GM19238 (cell line): ENCODE measurements at regions not wholly inside any gene's neighbourhood (a gene's known extent, or its start where the extent isn't known, plus 50 kb on each side); places are given as distances from the start of the nearest gene placed in this dataset.
"Not testable (repeated sequence)": the region's sequence is repeated elsewhere in the genome, so short reads cannot be mapped to it uniquely, and the experiment has no call there.

Source experiments
- DNase-seq: peaks from one replicate; pipeline ENCODE4 v3.0.0; 2011; ENCODE audit warnings: low spot score; ENCODE audit not compliant: insufficient read length

DNA sequence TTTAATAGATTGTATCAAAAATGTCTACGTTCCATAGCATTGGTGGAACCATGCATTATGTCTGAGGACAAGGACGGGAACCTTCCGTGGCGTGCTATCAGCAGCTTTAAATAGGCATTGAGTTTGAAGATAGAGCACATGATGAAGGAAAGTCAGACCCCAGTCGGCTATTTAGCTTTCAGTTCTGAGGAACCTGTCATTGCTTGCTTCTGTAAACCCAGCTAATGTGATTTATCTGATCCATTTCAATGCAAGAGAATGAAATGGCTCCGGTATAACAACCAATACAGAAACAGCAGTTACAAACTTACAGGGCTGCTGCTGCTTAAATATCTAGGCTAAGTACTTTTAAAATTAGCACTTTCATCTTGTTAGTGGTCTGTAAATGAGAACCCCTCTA lies 503.3 kb downstream of the RNF144A start:
- no peak for DNase-seq

- DNase-seq: no peak
Measured at GRCh38 chr2:7424481-7424880, 507.3 kb downstream of the RNF144A start.

- DNase-seq: peak; percentile 21
Measured at GRCh38 chr2:7427293-7428060, 510.3 kb downstream of the RNF144A start.

- no peak for DNase-seq
Measured at GRCh38 chr2:7428454-7429204, 511.4 kb downstream of the RNF144A start.

GRCh38 chr2:7429733-7430132 lies 512.5 kb downstream of the RNF144A start:
- no peak for DNase-seq

- DNase-seq: no peak
Measured at GRCh38 chr2:7430421-7430868, 513.2 kb downstream of the RNF144A start.

DNA sequence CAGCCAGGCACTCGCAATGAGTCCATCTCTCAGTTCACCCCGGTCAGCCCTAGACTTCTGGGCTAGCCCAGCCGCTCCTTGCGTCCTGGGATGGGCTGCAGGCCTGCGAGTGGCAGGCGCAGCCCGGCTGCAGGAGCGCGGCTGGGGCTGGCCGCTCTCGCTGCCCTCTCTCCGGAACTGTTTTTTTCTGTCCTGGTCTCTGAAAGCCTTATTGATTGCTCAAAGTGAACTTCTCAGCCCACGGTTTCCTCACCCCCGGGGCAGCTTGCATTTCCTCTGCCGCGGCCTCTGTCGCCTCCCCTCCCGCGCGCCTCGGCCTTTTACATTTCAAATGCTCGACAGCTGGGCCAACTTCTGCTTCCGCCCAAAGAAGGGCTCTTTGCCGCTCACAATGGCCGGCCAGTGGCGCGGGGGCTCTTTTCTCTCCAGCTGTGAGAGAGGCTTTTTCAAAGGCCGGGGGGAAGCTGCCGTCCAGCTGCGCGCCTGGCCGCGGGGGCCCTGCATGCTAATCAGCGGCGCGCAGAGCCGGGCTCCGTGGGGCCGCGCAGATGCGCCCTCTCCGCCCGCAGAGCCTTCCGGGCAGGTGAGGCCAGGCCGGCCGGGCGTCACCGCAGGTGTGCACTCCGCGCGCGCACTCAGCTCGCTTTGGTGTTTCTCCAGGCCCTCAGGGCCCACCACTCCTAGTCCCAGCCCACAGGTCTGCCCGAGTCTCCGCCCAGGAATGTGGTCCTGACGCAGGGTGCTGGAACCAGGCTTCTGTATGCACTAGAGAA lies 513.8 kb downstream of the RNF144A start:
- DNase-seq: no peak

- DNase-seq: no peak
Measured at GRCh38 chr2:7432436-7432835, 515.2 kb downstream of the RNF144A start.

- no peak for DNase-seq
Measured at GRCh38 chr2:7436096-7436906, 519.1 kb downstream of the RNF144A start.

DNA sequence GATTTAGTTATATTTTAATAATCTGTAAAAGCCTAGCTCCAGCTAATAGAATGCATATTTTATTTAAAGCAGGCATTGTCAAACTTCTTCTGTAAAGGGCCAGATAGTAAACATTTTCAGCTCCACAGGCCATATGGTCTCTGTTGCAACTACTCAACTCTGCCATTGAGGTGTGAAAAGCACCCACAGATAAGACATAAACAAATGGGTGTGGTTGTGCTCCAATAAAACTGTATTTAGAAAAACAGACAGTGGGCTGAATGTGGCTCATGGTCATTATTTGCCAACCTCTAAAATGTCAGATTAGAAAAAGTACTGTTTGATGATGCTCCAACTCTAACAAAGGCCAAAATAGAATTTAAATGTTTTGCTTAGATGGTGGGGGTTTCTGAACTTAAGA lies 519.9 kb downstream of the RNF144A start:
- DNase-seq: no peak

GRCh38 chr2:7437716-7438632 lies 520.8 kb downstream of the RNF144A start:
- DNase-seq: no peak

DNA sequence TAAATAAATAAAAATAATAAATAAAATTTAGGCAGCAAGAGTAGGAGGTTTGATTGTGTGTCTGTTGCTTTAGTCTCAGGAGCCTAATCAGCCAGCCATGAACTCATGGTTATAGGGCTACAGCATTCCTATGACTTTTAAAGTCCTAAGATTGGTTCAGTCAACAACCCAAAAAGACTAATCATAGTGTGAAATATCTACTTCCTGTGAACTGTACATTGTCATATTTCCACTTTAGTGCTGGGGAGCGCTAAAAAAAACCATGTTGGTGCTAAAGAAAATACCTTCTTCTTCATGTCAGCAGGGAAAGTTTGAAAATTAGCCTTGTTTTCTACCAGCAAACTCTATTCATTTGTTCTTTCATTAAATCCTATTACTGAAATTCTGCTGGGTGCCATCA lies 521.6 kb downstream of the RNF144A start:
- no peak for DNase-seq

DNA sequence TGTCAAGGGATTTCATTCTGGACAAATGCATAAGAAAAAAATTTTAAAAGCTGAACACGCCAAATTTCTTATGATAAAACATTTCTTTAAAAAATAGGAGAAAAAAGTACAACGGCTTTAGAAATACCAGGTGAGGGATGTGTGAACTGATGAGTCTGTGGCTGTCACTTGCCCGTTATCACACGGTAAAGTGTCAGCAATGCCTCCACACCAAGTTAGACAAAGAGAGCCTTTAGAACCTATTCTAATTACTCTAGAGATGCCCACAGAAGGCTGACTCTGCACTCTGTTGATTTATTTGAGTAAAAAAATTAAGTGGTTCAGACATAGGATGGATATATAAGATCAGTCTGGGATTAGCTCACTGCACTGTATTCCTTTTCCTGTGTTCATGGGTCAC lies 523.8 kb downstream of the RNF144A start:
- no peak for DNase-seq

DNA sequence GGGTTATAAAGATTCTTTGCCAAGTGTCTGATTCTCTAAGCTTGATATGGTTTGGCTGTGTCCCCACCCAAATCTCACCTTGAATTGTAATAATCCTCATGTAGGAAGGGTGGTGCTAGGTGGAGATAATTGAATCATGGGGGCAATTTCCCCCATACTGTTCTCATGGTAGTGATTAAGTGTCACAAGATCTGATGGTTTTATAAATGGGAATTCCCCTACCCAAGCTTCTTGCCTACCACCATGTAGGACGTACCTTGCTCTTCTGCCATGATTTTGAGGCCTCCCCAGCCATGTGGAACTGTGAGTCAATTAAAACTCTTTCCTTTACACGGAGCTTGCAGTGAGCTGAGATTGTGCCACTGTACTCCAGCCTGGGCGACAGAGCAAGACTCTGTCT lies 524.6 kb downstream of the RNF144A start:
- DNase-seq: not testable (repeated sequence)

- DNase-seq: no peak
Measured at GRCh38 chr2:7444626-7445025, 527.4 kb downstream of the RNF144A start.

DNA sequence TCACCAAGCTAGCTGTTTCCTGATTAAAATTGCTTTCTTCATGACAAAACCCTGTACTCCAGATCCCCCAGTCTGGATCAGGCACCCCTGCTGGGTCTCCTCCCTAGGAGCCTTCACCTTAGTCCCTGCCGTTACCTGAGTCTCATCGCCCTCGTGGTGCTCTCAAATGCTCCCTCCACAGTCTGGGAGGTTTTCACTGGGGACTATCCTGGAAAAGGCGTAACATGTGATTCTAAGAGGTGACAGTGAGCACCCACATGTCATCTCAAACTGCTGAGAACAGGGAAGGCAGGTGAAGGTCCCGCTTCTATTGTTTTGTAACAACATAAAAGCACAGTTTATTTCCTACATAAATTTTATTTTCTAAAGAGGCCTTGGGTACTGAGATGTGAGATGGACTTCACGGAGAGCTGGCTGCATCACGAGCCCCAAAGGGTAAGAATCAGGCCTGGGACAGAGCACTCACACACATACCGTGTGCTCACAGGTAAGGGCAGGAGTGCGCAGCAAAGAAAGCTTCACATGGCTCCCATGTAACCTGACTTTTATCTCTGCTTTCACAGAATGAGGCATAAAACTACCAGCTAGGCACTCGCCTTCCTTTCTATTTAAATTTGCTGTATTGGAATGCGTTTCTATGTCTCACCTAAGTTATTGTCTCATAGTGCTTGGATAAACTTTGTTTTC lies 531.5 kb downstream of the RNF144A start:
- no peak for DNase-seq

GRCh38 chr2:7449298-7449697 lies 532.1 kb downstream of the RNF144A start:
- DNase-seq: no peak

GRCh38 chr2:7450188-7450832 lies 533.1 kb downstream of the RNF144A start:
- DNase-seq: no peak

- no peak for DNase-seq
Measured at GRCh38 chr2:7450833-7451190, 533.6 kb downstream of the RNF144A start.
